Psoas muscle (tissue), 7 donors: ENCODE measurements at regions not wholly inside any gene's neighbourhood (a gene's known extent, or its start where the extent isn't known, plus 50 kb on each side); places are given as distances from the start of the nearest gene placed in this dataset.

Experiments used
- ATAC-seq, 4 donors: fragments of 200-7000 bp; cut with Tn5 transposase; one replicate each; pipeline ENCODE4 v1.9.1; 2020; ENCODE audit warnings: moderate library complexity in 3 of 4, mild to moderate bottlenecking in 2 of 4
- DNase-seq, 2 donors: peaks; one replicate each; pipeline ENCODE4 v3.0.0-alpha.2; 2020
- H3K27ac ChIP-seq: fragments of 200-600 bp; one replicate; pipeline ENCODE4 v1.8.0; 2022
- H3K27me3 ChIP-seq, 3 donors: fragments of 200-600 bp in 1 of 3; one replicate each; pipeline versions ENCODE4 v1.6.1 to v1.8.0; 2013 to 2022; ENCODE audit warnings: low read length in 2 of 3, mild to moderate bottlenecking in 2 of 3, moderate library complexity in 1 of 3; ENCODE audit not compliant: insufficient read depth in 3 of 3
- H3K36me3 ChIP-seq, 2 donors: fragments of 200-600 bp in 1 of 2; one replicate each; pipeline versions ENCODE4 v1.6.1 to v1.8.0; 2013 to 2022; ENCODE audit warnings: low read depth in 1 of 2, mild to moderate bottlenecking in 1 of 2, moderate library complexity in 1 of 2; ENCODE audit not compliant: insufficient read depth in 1 of 2
- H3K4me1 ChIP-seq: fragments of 200-600 bp; one replicate; pipeline ENCODE4 v1.8.0; 2022
- H3K4me3 ChIP-seq: fragments of 200-600 bp; one replicate; pipeline ENCODE4 v1.8.0; 2022; ENCODE audit warnings: mild to moderate bottlenecking
- H3K9me3 ChIP-seq: fragments of 200-600 bp; one replicate; pipeline ENCODE4 v1.8.0; 2022
- WGBS, 3 donors: extraction: QIAGEN DNeasy Blood & Tissue Kit; methylation state at CpG; one replicate each; pipeline versions ENCODE4 v1.1.6 to v1.1.7; 2013; 5-methylcytosine and 5-hydroxymethylcytosine counted together
- intact Hi-C, 2 donors: fragments of 100-400 bp; cut with DNase I; formaldehyde crosslinking; loops; one replicate each; pipeline versions ENCODE4 v1.11.0 to v1.14.2; 2022
- TF ChIP-seq, protein P1 (sequence below): fragments of 200-600 bp; IDR thresholded peaks from one replicate; pipeline ENCODE4 v1.8.0; 2022; ENCODE audit warnings: antibody characterized with exemption
- donor health status: healthy with polysubstance abuse.
- donor health status: DM: no; HTN: no; CAD: no; lungs with moderate emphysema.
- donor health status: Bipolar disorder and iron deficiency.
- donor health status: healthy.
- donor health status: DM: yes; HTN: yes; CAD: no.
- donor health status: DM: no; HTN: no; CAD: no.
- donor health status: DM: yes; HTN: yes; CAD: no.

DNA sequence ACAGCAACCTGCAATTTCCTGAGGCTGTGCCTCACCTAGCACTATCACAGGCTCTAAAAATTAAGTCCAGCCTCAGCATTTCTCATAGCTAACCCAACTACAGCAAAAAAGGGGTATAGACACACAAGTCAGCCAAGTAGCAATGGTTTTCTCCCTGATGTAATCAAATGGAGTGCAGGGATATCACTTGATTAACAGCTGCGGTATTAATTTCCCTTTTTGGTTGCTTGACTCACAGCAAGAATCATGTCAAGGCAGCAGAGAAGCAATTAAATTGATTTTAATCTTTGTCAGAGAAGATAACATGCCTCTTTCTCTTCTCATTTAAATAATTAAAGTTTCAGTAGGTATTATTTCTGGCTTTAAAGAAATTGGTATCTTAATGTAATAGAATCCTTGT lies 278.9 kb downstream of the RWDD3 start:
- H3K4me3 ChIP-seq = no peak overlapping the region
- WGBS, 3 donors = 40 to 47% (median 41%) methylated on average over 1 of the region's 1 CpG
- intact Hi-C loops = no loop called here

DNA sequence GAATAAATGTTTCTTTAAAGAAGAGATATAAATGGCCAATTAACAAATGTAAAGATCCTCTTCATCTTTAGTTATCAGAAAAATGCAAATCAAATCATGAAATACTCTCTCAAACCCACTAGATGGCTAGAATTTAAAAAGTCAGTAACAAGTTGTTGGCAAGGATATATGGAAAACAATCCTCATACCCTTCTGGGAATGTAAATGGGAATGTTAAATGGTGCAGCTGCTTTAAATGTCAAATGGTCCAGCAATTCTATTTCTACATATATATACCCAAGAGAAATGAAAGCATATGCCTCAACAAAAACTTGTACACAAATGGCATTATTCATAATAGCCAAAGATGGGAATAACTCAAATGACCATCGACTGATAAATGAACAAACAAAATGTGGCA lies 283.5 kb downstream of the RWDD3 start:
- Histone ChIP-seq H3K27ac (no peak overlapping the region), H3K36me3 (no peaks in the 10 kb centered on the region), H3K27me3 (peaks cover 0 to 1% (median 0%) of the 10 kb centered on the region in 3 donors), H3K4me3 (no peak overlapping the region), H3K4me1 (no peaks in the 10 kb centered on the region), H3K9me3 (no peaks in the 10 kb centered on the region)
- TF ChIP-seq, protein P1, sequence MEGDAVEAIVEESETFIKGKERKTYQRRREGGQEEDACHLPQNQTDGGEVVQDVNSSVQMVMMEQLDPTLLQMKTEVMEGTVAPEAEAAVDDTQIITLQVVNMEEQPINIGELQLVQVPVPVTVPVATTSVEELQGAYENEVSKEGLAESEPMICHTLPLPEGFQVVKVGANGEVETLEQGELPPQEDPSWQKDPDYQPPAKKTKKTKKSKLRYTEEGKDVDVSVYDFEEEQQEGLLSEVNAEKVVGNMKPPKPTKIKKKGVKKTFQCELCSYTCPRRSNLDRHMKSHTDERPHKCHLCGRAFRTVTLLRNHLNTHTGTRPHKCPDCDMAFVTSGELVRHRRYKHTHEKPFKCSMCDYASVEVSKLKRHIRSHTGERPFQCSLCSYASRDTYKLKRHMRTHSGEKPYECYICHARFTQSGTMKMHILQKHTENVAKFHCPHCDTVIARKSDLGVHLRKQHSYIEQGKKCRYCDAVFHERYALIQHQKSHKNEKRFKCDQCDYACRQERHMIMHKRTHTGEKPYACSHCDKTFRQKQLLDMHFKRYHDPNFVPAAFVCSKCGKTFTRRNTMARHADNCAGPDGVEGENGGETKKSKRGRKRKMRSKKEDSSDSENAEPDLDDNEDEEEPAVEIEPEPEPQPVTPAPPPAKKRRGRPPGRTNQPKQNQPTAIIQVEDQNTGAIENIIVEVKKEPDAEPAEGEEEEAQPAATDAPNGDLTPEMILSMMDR = no peak
- no peak for ATAC-seq
- no peak for DNase-seq
- 18 to 30% (median 20%) methylated on average over 1 of the region's 1 CpG for WGBS, 3 donors
- intact Hi-C loops = no loop called here

More for the DNA sequence above, 278.9 kb downstream of the RWDD3 start:
- Histone ChIP-seq H3K4me1 (no peaks in the 10 kb centered on the region), H3K9me3 (no peaks in the 10 kb centered on the region), H3K27me3 (peaks cover 0 to 2% (median 0%) of the 10 kb centered on the region in 3 donors), H3K36me3 (no peaks in the 10 kb centered on the region), H3K27ac (no peak overlapping the region)
- no peak for ATAC-seq
- TF ChIP-seq, protein P1 = no peak
- no peak for DNase-seq

- H3K4me3 ChIP-seq = no peak overlapping the region
- H3K36me3 ChIP-seq = no peaks in the 10 kb centered on the region
- DNase-seq (no peak), ATAC-seq (no peak)
- WGBS, 3 donors = 0 to 23% (median 0%) methylated on average over 1 of the region's 1 CpG
- no peaks in the 10 kb centered on the region for H3K9me3 ChIP-seq
- no peaks in the 10 kb centered on the region for H3K27me3 ChIP-seq
- intact Hi-C loops = no loop called here
- no peaks in the 10 kb centered on the region for H3K4me1 ChIP-seq
- TF ChIP-seq, protein P1 = no peak
- no peak overlapping the region for H3K27ac ChIP-seq
Observed at GRCh38 chr1:95518310-95518709, 284.3 kb downstream of the RWDD3 start.

- H3K4me1 ChIP-seq = no peaks in the 10 kb centered on the region
- no peaks in the 10 kb centered on the region for H3K36me3 ChIP-seq
- 76 to 85% (median 84%) methylated on average over 2 of the region's 2 CpGs for WGBS, 3 donors
- H3K27ac ChIP-seq = no peak overlapping the region
- H3K9me3 ChIP-seq = no peaks in the 10 kb centered on the region
- H3K27me3 ChIP-seq = no peaks in the 10 kb centered on the region
- TF ChIP-seq, protein P1 = no peak
- ATAC-seq = no peak
- intact Hi-C loops = no loop called here
- no peak for DNase-seq
- no peak overlapping the region for H3K4me3 ChIP-seq
Observed at GRCh38 chr1:95520390-95520789, 286.4 kb downstream of the RWDD3 start.

DNA sequence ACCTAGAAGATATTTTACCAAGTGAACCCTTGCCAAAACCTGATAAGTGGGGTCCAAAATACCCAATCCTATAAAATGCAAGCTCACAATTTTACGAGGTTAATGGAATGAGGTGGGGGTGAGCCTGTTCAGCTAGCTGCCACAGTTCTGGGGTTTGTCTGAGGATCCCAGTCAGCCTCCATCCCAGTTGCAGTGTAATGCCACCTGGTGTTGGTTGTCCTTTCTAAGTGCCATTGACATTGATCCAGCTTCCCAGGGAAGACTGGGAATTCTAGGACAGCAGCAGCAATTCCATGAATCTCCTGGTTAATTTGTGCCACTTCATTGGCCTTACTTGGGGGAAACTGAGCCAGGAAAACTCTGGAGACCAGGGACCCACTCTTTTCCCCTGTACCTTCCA lies 298.3 kb downstream of the RWDD3 start:
- WGBS, 3 donors = 29 to 32% (median 30%) methylated on average over 1 of the region's 1 CpG
- intact Hi-C loops = no loop called here
- no peaks in the 10 kb centered on the region for H3K36me3 ChIP-seq
- H3K9me3 ChIP-seq = no peaks in the 10 kb centered on the region
- H3K4me3 ChIP-seq = no peak overlapping the region
- no peaks in the 10 kb centered on the region for H3K27me3 ChIP-seq
- H3K4me1 ChIP-seq = no peaks in the 10 kb centered on the region
- TF ChIP-seq, protein P1 = no peak
- DNase-seq (no peak), ATAC-seq (no peak)
- H3K27ac ChIP-seq = no peak overlapping the region
